ENCODE measurements at regions not wholly inside any gene's neighbourhood (a gene's known extent, or its start where the extent isn't known, plus 50 kb on each side); places are given as distances from the start of the nearest gene placed in this dataset.
"Not testable (repeated sequence)": the region's sequence is repeated elsewhere in the genome, so short reads cannot be mapped to it uniquely, and the experiment has no call there.

- not testable (repeated sequence) for TF ChIP-seq POLR2AphosphoS5, CTCF, POLR2A (IDR thresholded peaks at IDR 0.05)
Observed at GRCh38 chr16:29127806-29128420, 143.1 kb downstream of the LAT start.

Measured in sigmoid colon (tissue), 4 donors.